K562 (cell line): ENCODE measurements at regions not wholly inside any gene's neighbourhood (a gene's known extent, or its start where the extent isn't known, plus 50 kb on each side); places are given as distances from the start of the nearest gene placed in this dataset.

Source experiments
- ATAC-seq: fragments of 200-7000 bp; cut with Tn5 transposase; 3 replicates; pipeline ENCODE4 v1.9.1; 2020; ENCODE audit warnings: moderate library complexity
- BruUV-seq: library from RNA; stranded (reverse); fragments of 400-500 nt; replicated peaks from 2 replicates; lab custom pipeline; 2021; lab: Mats Ljungman, UMichigan
- CTCF ChIA-PET: fragments of 300-600 bp; formaldehyde crosslinking; extraction: SDS; loops from one replicate; lab custom pipeline; 2021; ENCODE audit warnings: low intra/inter-chr PET ratio; lab: Yijun Ruan, JAX
- POLR2A ChIA-PET: fragments of 300-600, 350-650 bp; sonication (Branson Sonifier 250); formaldehyde crosslinking; extraction: SDS; loops from one replicate; lab custom pipeline; 2021; ENCODE audit warnings: antibody characterized with exemption, inconsistent platforms; lab: Yijun Ruan, JAX
- DNase-seq, 4 experiments: peaks; one replicate each; pipeline versions ENCODE4 v3.0.0 to v3.0.0-alpha.2; 2011 to 2018; ENCODE audit warnings: low spot score in 3 of 4, mixed read lengths in 3 of 4; ENCODE audit errors: extremely low read depth in 1 of 4
- FAIRE-seq: peaks from 2 replicates; lab custom pipeline; 2011; peaks lifted over from hg19 to GRCh38; lab: Jason Lieb, UNC
- H2AFZ ChIP-seq: 2 replicates; pipeline ENCODE4 v1.6.0; 2011; ENCODE audit warnings: low read depth, low read length, control low read depth, inconsistent platforms
- H3K27ac ChIP-seq: fragments of 200-600 bp; 3 replicates; pipeline ENCODE4 v1.8.0; 2011; ENCODE audit warnings: low read depth, mild to moderate bottlenecking, control low read depth, inconsistent platforms, low read length, moderate library complexity, mixed read lengths; ENCODE audit errors: extremely low read depth
- H3K27me3 ChIP-seq, 2 experiments: fragments of 300-600 bp in 1 of 2; 2 replicates in 1 of 2; 3 replicates in 1 of 2; pipeline versions ENCODE4 v1.6.0 to v1.8.0; 2011; ENCODE audit warnings: inconsistent platforms in 2 of 2, low read length in 2 of 2, mild to moderate bottlenecking in 1 of 2, mixed read lengths in 1 of 2, moderate library complexity in 1 of 2; ENCODE audit not compliant: control insufficient read depth in 2 of 2, insufficient read depth in 2 of 2
- H3K36me3 ChIP-seq: fragments of 300-600 bp; 3 replicates; pipeline ENCODE4 v1.8.0; 2011; ENCODE audit warnings: mild to moderate bottlenecking, low read length, inconsistent platforms; ENCODE audit not compliant: control insufficient read depth, insufficient read depth
- H3K4me1 ChIP-seq, 2 experiments: fragments of 200-600 bp in 1 of 2; replicated peaks in 1 of 2; 2 replicates in 1 of 2; 3 replicates in 1 of 2; pipeline versions ENCODE4 v1.5.1 to v1.8.0; 2011; ENCODE audit warnings: inconsistent platforms in 2 of 2, low read length in 2 of 2, mild to moderate bottlenecking in 1 of 2, mixed read lengths in 1 of 2, moderate library complexity in 1 of 2; ENCODE audit not compliant: control insufficient read depth in 2 of 2, insufficient read depth in 2 of 2
- H3K4me2 ChIP-seq: 2 replicates; pipeline ENCODE4 v1.6.1; 2011; ENCODE audit warnings: low read length, control low read depth, inconsistent platforms, mixed read lengths; ENCODE audit not compliant: insufficient read depth
- H3K4me3 ChIP-seq: fragments of 200-600 bp; sonication (generic), shearing (Covaris generic); 2 replicates; pipeline ENCODE4 v1.5.1; 2016; ENCODE audit warnings: control low read depth, inconsistent platforms
- H3K79me2 ChIP-seq: fragments of 200-600 bp; 3 replicates; pipeline ENCODE4 v1.8.0; 2011; ENCODE audit warnings: low read length, inconsistent platforms; ENCODE audit not compliant: control insufficient read depth, insufficient read depth
- H3K9ac ChIP-seq, 2 experiments: 2 replicates each; pipeline versions ENCODE4 v1.6.0 to v1.6.1; 2011; ENCODE audit warnings: low read depth in 2 of 2, low read length in 2 of 2, control low read depth in 1 of 2, inconsistent platforms in 1 of 2, mild to moderate bottlenecking in 1 of 2, mixed read lengths in 1 of 2; ENCODE audit not compliant: insufficient read depth in 1 of 2
- H3K9me1 ChIP-seq: one replicate; pipeline ENCODE4 v1.6.0; 2011; ENCODE audit warnings: inconsistent platforms, mild to moderate bottlenecking, low read length, moderate library complexity; ENCODE audit not compliant: control insufficient read depth, insufficient read depth
- H3K9me3 ChIP-seq: replicated peaks from 2 replicates; pipeline ENCODE4 v1.5.1; 2011; ENCODE audit warnings: low read depth, low read length, inconsistent platforms; ENCODE audit not compliant: control insufficient read depth, insufficient read depth
- H4K20me1 ChIP-seq: replicated peaks from 2 replicates; pipeline ENCODE4 v1.6.1; 2011; ENCODE audit warnings: low read length, inconsistent platforms, mixed read lengths; ENCODE audit not compliant: control insufficient read depth, insufficient read depth
- EWSR1 ChIP-seq: fragments of 450-650 bp; IDR thresholded peaks from 2 replicates; pipeline ENCODE4 v1.6.1; 2018; ENCODE audit warnings: borderline replicate concordance, mild to moderate bottlenecking, low read depth, moderate library complexity; ENCODE audit not compliant: partially characterized antibody
- FOXM1 ChIP-seq, 2 experiments: fragments of 450-650 bp in 1 of 2; sonication (generic) in 1 of 2; formaldehyde crosslinking in 1 of 2; IDR thresholded peaks; 2 replicates each; pipeline versions ENCODE4 v1.6.1 to v1.9.0; 2017 to 2022; ENCODE audit warnings: low read depth in 2 of 2, mild to moderate bottlenecking in 2 of 2, missing genetic modification reagents in 1 of 2, moderate library complexity in 1 of 2
- HMG20B ChIP-seq: fragments of 250-450 bp; sonication (Bioruptor Pico); IDR thresholded peaks from 2 replicates; pipeline ENCODE4 v1.5.0; 2021; ENCODE audit warnings: mild to moderate bottlenecking
- NFXL1 ChIP-seq: fragments of 450-650 bp; formaldehyde crosslinking; IDR thresholded peaks from 2 replicates; pipeline ENCODE4 v1.4.0; 2021; ENCODE audit warnings: mild to moderate bottlenecking
- RBM22 ChIP-seq: fragments of 200-400 bp; formaldehyde crosslinking; IDR thresholded peaks from 2 replicates; pipeline ENCODE4 v1.6.1; 2018; ENCODE audit warnings: low read length, low read depth; ENCODE audit not compliant: poor library complexity, severe bottlenecking
- WGBS: fragments of 100-300 bp; shearing (Covaris generic); methylation state at CpG from one replicate; pipeline ENCODE4 v1.1.6; 2016; ENCODE audit warnings: low coverage, mixed read lengths; ENCODE audit not compliant: insufficient coverage; ENCODE audit errors: missing lambda C conversion rate; 5-methylcytosine and 5-hydroxymethylcytosine counted together
- in situ Hi-C: fragments of 300-500 bp; cut with MboI; formaldehyde crosslinking; loops from 4 replicates; pipeline ENCODE4 v1.15.0; 2018; ENCODE audit warnings: inconsistent platforms, mixed read lengths
- intact Hi-C: fragments of 100-400 bp; cut with micrococcal nuclease; formaldehyde crosslinking; loops from 2 replicates; pipeline ENCODE4 v1.14.2; 2022
- TF ChIP-seq, protein P1 (sequence below): fragments of 200-600 bp; sonication (generic); IDR thresholded peaks from one replicate; pipeline ENCODE4 v1.6.1; 2012; ENCODE audit warnings: mild to moderate bottlenecking, low read depth, low read length, inconsistent platforms

DNA sequence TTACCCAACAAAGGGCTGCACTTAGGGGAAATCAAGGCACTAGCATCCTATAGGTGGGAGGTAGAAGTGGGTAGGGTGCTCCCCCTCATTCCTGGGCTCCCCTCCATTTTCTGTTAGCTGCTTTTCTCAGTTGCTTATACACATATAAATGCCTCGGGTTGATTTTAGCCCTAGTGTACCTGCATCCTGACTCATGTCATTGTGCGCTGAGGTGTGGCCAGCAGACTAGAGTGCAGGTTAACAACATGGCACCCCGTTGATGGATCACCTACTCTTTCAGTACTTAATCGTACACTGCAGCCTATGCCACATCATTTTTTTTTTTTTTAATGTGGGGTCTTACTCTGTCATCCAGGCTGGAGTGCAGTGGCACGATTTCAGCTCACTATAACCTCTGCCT is 144.0 kb upstream of the ITGB1 start:
- WGBS: 0% methylated on average over 5 of the region's 5 CpGs
- no peak overlapping the region for H3K27ac ChIP-seq
- no peaks in the 10 kb centered on the region for H3K9me3 ChIP-seq
- peaks cover 9 to 18% of the 10 kb centered on the region in 2 experiments; a peak in 3 of 5 replicates for H3K27me3 ChIP-seq
- BruUV-seq: no TSS peak
- H3K4me1 ChIP-seq: no peaks in the 10 kb centered on the region
- H3K9ac ChIP-seq: no peak overlapping the region
- no peaks in the 10 kb centered on the region for H3K9me1 ChIP-seq
- DNase-seq (no peak), FAIRE-seq (no peak), ATAC-seq (no peak)
- in situ Hi-C loops: no loop called here
- POLR2A ChIA-PET: interaction anchor here (0.6 kb wide), 1 partner anchor 34 kb away, joined by 3 read pairs; no protein-coding TSS in a partner anchor
- H3K79me2 ChIP-seq: no peaks in the 10 kb centered on the region
- H2AFZ ChIP-seq: no peak overlapping the region
- CTCF ChIA-PET: no interaction called here
- H3K4me2 ChIP-seq: no peak overlapping the region
- no peak overlapping the region for H3K4me3 ChIP-seq
- no peaks in the 10 kb centered on the region for H4K20me1 ChIP-seq
- no peaks in the 10 kb centered on the region for H3K36me3 ChIP-seq
- intact Hi-C loops: no loop called here
- TF ChIP-seq HMG20B (no peak), FOXM1 (IDR thresholded peaks at IDR 0.05; ENCODE audit: low read depth) (no peak), FOXM1 (CRISPR knock-in tag; IDR thresholded peaks at IDR 0.05; ENCODE audit: low read depth) (no peak), RBM22 (no peak), NFXL1 (CRISPR knock-in tag) (no peak), EWSR1 (no peak)
- TF ChIP-seq, protein P1, sequence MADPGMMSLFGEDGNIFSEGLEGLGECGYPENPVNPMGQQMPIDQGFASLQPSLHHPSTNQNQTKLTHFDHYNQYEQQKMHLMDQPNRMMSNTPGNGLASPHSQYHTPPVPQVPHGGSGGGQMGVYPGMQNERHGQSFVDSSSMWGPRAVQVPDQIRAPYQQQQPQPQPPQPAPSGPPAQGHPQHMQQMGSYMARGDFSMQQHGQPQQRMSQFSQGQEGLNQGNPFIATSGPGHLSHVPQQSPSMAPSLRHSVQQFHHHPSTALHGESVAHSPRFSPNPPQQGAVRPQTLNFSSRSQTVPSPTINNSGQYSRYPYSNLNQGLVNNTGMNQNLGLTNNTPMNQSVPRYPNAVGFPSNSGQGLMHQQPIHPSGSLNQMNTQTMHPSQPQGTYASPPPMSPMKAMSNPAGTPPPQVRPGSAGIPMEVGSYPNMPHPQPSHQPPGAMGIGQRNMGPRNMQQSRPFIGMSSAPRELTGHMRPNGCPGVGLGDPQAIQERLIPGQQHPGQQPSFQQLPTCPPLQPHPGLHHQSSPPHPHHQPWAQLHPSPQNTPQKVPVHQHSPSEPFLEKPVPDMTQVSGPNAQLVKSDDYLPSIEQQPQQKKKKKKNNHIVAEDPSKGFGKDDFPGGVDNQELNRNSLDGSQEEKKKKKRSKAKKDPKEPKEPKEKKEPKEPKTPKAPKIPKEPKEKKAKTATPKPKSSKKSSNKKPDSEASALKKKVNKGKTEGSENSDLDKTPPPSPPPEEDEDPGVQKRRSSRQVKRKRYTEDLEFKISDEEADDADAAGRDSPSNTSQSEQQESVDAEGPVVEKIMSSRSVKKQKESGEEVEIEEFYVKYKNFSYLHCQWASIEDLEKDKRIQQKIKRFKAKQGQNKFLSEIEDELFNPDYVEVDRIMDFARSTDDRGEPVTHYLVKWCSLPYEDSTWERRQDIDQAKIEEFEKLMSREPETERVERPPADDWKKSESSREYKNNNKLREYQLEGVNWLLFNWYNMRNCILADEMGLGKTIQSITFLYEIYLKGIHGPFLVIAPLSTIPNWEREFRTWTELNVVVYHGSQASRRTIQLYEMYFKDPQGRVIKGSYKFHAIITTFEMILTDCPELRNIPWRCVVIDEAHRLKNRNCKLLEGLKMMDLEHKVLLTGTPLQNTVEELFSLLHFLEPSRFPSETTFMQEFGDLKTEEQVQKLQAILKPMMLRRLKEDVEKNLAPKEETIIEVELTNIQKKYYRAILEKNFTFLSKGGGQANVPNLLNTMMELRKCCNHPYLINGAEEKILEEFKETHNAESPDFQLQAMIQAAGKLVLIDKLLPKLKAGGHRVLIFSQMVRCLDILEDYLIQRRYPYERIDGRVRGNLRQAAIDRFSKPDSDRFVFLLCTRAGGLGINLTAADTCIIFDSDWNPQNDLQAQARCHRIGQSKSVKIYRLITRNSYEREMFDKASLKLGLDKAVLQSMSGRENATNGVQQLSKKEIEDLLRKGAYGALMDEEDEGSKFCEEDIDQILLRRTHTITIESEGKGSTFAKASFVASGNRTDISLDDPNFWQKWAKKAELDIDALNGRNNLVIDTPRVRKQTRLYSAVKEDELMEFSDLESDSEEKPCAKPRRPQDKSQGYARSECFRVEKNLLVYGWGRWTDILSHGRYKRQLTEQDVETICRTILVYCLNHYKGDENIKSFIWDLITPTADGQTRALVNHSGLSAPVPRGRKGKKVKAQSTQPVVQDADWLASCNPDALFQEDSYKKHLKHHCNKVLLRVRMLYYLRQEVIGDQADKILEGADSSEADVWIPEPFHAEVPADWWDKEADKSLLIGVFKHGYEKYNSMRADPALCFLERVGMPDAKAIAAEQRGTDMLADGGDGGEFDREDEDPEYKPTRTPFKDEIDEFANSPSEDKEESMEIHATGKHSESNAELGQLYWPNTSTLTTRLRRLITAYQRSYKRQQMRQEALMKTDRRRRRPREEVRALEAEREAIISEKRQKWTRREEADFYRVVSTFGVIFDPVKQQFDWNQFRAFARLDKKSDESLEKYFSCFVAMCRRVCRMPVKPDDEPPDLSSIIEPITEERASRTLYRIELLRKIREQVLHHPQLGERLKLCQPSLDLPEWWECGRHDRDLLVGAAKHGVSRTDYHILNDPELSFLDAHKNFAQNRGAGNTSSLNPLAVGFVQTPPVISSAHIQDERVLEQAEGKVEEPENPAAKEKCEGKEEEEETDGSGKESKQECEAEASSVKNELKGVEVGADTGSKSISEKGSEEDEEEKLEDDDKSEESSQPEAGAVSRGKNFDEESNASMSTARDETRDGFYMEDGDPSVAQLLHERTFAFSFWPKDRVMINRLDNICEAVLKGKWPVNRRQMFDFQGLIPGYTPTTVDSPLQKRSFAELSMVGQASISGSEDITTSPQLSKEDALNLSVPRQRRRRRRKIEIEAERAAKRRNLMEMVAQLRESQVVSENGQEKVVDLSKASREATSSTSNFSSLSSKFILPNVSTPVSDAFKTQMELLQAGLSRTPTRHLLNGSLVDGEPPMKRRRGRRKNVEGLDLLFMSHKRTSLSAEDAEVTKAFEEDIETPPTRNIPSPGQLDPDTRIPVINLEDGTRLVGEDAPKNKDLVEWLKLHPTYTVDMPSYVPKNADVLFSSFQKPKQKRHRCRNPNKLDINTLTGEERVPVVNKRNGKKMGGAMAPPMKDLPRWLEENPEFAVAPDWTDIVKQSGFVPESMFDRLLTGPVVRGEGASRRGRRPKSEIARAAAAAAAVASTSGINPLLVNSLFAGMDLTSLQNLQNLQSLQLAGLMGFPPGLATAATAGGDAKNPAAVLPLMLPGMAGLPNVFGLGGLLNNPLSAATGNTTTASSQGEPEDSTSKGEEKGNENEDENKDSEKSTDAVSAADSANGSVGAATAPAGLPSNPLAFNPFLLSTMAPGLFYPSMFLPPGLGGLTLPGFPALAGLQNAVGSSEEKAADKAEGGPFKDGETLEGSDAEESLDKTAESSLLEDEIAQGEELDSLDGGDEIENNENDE: no peak
